ENCODE measurements at regions not wholly inside any gene's neighbourhood (a gene's known extent, or its start where the extent isn't known, plus 50 kb on each side); places are given as distances from the start of the nearest gene placed in this dataset.

- Mint-ChIP-seq H3K27me3 (ENCODE audit: low read depth) (no peaks in the 10 kb centered on the region), H3K36me3 (ENCODE audit: low read depth) (no peaks in the 10 kb centered on the region), H3K27ac (ENCODE audit: unreplicated experiment) (no peak overlapping the region), H3K4me1 (no peaks in the 10 kb centered on the region), H3K9me3 (no peaks in the 10 kb centered on the region), H3K4me3 (no peak overlapping the region)
- TF ChIP-seq, protein P1, sequence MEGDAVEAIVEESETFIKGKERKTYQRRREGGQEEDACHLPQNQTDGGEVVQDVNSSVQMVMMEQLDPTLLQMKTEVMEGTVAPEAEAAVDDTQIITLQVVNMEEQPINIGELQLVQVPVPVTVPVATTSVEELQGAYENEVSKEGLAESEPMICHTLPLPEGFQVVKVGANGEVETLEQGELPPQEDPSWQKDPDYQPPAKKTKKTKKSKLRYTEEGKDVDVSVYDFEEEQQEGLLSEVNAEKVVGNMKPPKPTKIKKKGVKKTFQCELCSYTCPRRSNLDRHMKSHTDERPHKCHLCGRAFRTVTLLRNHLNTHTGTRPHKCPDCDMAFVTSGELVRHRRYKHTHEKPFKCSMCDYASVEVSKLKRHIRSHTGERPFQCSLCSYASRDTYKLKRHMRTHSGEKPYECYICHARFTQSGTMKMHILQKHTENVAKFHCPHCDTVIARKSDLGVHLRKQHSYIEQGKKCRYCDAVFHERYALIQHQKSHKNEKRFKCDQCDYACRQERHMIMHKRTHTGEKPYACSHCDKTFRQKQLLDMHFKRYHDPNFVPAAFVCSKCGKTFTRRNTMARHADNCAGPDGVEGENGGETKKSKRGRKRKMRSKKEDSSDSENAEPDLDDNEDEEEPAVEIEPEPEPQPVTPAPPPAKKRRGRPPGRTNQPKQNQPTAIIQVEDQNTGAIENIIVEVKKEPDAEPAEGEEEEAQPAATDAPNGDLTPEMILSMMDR (conservative IDR thresholded peaks at IDR 0.05): peak; percentile 54
- peak; percentile 26 for DNase-seq (ENCODE audit: low read depth, low spot score)
Measured at GRCh38 chr3:161854232-161854771, 357.7 kb downstream of the OTOL1 start.

DNA sequence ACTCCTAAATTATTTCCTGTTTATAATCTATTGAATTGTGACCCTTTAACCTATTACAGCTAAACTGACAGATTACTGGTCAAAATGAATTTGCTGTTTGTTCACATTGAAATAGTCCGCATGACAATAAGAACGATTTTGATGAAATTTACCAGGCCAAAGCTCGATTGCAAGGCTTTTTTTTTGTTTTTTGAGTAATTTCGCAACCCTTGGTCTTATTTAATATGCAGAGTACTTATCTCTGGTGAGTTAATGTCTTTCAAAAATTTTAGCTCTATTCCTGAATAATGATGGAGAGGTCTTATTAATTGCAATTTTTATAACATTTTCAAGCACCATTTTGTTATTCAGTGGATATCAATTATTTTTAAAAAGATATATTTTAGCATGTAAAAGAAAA, 362.4 kb downstream of the OTOL1 start:
- H3K36me3 Mint-ChIP-seq (ENCODE audit: low read depth): no peaks in the 10 kb centered on the region
- no peak overlapping the region for H3K27ac Mint-ChIP-seq (ENCODE audit: unreplicated experiment)
- no peak for DNase-seq (ENCODE audit: low read depth, low spot score)
- TF ChIP-seq, protein P1 (conservative IDR thresholded peaks at IDR 0.05): no peak
- H3K9me3 Mint-ChIP-seq: no peaks in the 10 kb centered on the region
- no peaks in the 10 kb centered on the region for H3K27me3 Mint-ChIP-seq (ENCODE audit: low read depth)
- H3K4me1 Mint-ChIP-seq: no peaks in the 10 kb centered on the region
- no peak overlapping the region for H3K4me3 Mint-ChIP-seq

GRCh38 chr3:161859865-161860450, 363.4 kb downstream of the OTOL1 start:
- H3K9me3 Mint-ChIP-seq: no peaks in the 10 kb centered on the region
- no peaks in the 10 kb centered on the region for H3K36me3 Mint-ChIP-seq (ENCODE audit: low read depth)
- H3K4me3 Mint-ChIP-seq: no peak overlapping the region
- TF ChIP-seq, protein P1 (conservative IDR thresholded peaks at IDR 0.05): no peak
- H3K27me3 Mint-ChIP-seq (ENCODE audit: low read depth): no peaks in the 10 kb centered on the region
- no peak for DNase-seq (ENCODE audit: low read depth, low spot score)
- no peak overlapping the region for H3K27ac Mint-ChIP-seq (ENCODE audit: unreplicated experiment)
- no peaks in the 10 kb centered on the region for H3K4me1 Mint-ChIP-seq

DNA sequence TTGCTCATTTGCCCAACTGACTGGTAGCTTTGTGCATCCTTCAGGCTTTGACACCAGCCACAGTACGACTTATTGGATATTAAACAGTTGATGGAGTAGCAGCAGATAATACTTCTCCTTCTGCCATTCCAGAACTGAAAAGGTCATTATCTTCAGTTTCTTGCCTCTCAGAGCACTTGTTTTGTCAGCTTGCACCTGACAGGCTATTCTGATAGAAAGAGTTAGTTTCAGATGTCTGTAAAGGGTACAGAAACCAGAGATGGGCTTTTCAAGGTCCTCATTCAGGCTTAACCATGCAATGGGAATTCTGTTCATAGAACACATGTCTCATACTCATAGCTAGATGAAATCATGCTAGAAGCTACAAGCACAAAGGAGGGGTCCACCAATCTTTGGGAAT, 367.2 kb downstream of the OTOL1 start:
- TF ChIP-seq, protein P1 (conservative IDR thresholded peaks at IDR 0.05): no peak
- DNase-seq (ENCODE audit: low read depth, low spot score): no peak
- no peaks in the 10 kb centered on the region for H3K4me1 Mint-ChIP-seq
- no peak overlapping the region for H3K4me3 Mint-ChIP-seq
- H3K27me3 Mint-ChIP-seq (ENCODE audit: low read depth): no peaks in the 10 kb centered on the region
- H3K27ac Mint-ChIP-seq (ENCODE audit: unreplicated experiment): no peak overlapping the region
- no peaks in the 10 kb centered on the region for H3K36me3 Mint-ChIP-seq (ENCODE audit: low read depth)
- no peaks in the 10 kb centered on the region for H3K9me3 Mint-ChIP-seq

- Mint-ChIP-seq H3K36me3 (ENCODE audit: low read depth) (no peaks in the 10 kb centered on the region), H3K4me3 (no peak overlapping the region), H3K4me1 (no peaks in the 10 kb centered on the region), H3K9me3 (no peaks in the 10 kb centered on the region), H3K27ac (ENCODE audit: unreplicated experiment) (no peak overlapping the region), H3K27me3 (ENCODE audit: low read depth) (no peaks in the 10 kb centered on the region)
- no peak for DNase-seq (ENCODE audit: low read depth, low spot score)
- TF ChIP-seq, protein P1 (conservative IDR thresholded peaks at IDR 0.05): no peak
Measured at GRCh38 chr3:161866176-161866575, 369.6 kb downstream of the OTOL1 start.

Measured in neural crest cell (in vitro differentiated cells).